ENCODE measurements at regions not wholly inside any gene's neighbourhood (a gene's known extent, or its start where the extent isn't known, plus 50 kb on each side); places are given as distances from the start of the nearest gene placed in this dataset.

DNA sequence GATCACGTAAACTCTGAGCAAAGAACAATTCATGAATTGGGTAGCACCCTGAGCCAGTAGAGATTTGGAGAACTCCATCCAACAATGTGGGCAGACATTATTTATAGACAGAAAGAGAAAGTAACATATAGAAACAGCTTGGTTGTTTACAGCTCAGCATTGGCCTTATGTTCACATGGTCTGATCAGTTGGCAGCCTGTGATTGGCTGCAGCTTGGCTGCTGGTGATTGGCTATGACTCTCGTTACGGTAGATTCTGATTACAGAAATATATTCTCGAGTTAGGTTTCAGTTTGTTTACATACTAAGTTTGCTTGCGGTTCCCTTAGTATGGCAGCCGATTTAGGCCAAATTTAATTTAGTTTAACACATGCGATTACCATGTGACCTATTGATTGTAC lies 663.4 kb downstream of the RAPGEF2 start (continued):
- TF ChIP-seq ZNF446 (CRISPR knock-in tag; IDR thresholded peaks at IDR 0.05): no peak
- no peak for TF ChIP-seq ZNF430 (CRISPR knock-in tag; IDR thresholded peaks at IDR 0.05)
- TF ChIP-seq NFATC3 (CRISPR knock-in tag; IDR thresholded peaks at IDR 0.05): no peak
- TF ChIP-seq NFYC (CRISPR knock-in tag; IDR thresholded peaks at IDR 0.05): peak; percentile 47
- TF ChIP-seq ZNF749 (CRISPR knock-in tag; IDR thresholded peaks at IDR 0.05; ENCODE audit: borderline replicate concordance): no peak
- TF ChIP-seq, protein P1, sequence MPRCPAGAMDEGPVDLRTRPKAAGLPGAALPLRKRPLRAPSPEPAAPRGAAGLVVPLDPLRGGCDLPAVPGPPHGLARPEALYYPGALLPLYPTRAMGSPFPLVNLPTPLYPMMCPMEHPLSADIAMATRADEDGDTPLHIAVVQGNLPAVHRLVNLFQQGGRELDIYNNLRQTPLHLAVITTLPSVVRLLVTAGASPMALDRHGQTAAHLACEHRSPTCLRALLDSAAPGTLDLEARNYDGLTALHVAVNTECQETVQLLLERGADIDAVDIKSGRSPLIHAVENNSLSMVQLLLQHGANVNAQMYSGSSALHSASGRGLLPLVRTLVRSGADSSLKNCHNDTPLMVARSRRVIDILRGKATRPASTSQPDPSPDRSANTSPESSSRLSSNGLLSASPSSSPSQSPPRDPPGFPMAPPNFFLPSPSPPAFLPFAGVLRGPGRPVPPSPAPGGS (CRISPR knock-in tag; IDR thresholded peaks at IDR 0.05): no peak
- TF ChIP-seq ZNF83 (CRISPR knock-in tag; IDR thresholded peaks at IDR 0.05; ENCODE audit: borderline replicate concordance): no peak
- no peak for TF ChIP-seq ZNF383 (CRISPR knock-in tag; IDR thresholded peaks at IDR 0.05; ENCODE audit: borderline replicate concordance)
- TF ChIP-seq, protein P2, sequence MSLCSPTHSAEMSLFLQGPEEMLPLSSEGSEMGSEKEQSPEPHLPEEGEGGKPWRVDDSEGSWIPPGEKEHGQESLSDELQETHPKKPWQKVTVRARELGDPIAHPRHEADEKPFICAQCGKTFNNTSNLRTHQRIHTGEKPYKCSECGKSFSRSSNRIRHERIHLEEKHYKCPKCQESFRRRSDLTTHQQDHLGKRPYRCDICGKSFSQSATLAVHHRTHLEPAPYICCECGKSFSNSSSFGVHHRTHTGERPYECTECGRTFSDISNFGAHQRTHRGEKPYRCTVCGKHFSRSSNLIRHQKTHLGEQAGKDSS (CRISPR knock-in tag; IDR thresholded peaks at IDR 0.05; ENCODE audit: borderline replicate concordance, low read depth): no peak
- TF ChIP-seq, protein P3, sequence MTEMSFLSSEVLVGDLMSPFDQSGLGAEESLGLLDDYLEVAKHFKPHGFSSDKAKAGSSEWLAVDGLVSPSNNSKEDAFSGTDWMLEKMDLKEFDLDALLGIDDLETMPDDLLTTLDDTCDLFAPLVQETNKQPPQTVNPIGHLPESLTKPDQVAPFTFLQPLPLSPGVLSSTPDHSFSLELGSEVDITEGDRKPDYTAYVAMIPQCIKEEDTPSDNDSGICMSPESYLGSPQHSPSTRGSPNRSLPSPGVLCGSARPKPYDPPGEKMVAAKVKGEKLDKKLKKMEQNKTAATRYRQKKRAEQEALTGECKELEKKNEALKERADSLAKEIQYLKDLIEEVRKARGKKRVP (CRISPR knock-in tag; IDR thresholded peaks at IDR 0.05): no peak
- no peak for TF ChIP-seq NAIF1 (CRISPR knock-in tag; IDR thresholded peaks at IDR 0.05; ENCODE audit: borderline replicate concordance)
- TF ChIP-seq ZNF879 (CRISPR knock-in tag; IDR thresholded peaks at IDR 0.05): no peak
- no peak for TF ChIP-seq ZNF451 (CRISPR knock-in tag; IDR thresholded peaks at IDR 0.05)
- TF ChIP-seq POLR2AphosphoS2 (IDR thresholded peaks at IDR 0.05; ENCODE audit: low read depth, low read length): no peak
- TF ChIP-seq FOXA3 (CRISPR knock-in tag; IDR thresholded peaks at IDR 0.05): peak; percentile 28; the same call in 1 of the 2 replicates
- no peak for TF ChIP-seq WIZ (CRISPR knock-in tag; IDR thresholded peaks at IDR 0.05)
- TF ChIP-seq NFYB (CRISPR knock-in tag; IDR thresholded peaks at IDR 0.05): peak; percentile 41; the same call in 1 of the 2 replicates
- no peak for TF ChIP-seq CENPT (CRISPR knock-in tag; IDR thresholded peaks at IDR 0.05; ENCODE audit: low read depth)
- TF ChIP-seq, protein P4, sequence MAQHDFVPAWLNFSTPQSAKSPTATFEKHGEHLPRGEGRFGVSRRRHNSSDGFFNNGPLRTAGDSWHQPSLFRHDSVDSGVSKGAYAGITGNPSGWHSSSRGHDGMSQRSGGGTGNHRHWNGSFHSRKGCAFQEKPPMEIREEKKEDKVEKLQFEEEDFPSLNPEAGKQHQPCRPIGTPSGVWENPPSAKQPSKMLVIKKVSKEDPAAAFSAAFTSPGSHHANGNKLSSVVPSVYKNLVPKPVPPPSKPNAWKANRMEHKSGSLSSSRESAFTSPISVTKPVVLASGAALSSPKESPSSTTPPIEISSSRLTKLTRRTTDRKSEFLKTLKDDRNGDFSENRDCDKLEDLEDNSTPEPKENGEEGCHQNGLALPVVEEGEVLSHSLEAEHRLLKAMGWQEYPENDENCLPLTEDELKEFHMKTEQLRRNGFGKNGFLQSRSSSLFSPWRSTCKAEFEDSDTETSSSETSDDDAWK (CRISPR knock-in tag; IDR thresholded peaks at IDR 0.05): no peak
- TF ChIP-seq, protein P5, sequence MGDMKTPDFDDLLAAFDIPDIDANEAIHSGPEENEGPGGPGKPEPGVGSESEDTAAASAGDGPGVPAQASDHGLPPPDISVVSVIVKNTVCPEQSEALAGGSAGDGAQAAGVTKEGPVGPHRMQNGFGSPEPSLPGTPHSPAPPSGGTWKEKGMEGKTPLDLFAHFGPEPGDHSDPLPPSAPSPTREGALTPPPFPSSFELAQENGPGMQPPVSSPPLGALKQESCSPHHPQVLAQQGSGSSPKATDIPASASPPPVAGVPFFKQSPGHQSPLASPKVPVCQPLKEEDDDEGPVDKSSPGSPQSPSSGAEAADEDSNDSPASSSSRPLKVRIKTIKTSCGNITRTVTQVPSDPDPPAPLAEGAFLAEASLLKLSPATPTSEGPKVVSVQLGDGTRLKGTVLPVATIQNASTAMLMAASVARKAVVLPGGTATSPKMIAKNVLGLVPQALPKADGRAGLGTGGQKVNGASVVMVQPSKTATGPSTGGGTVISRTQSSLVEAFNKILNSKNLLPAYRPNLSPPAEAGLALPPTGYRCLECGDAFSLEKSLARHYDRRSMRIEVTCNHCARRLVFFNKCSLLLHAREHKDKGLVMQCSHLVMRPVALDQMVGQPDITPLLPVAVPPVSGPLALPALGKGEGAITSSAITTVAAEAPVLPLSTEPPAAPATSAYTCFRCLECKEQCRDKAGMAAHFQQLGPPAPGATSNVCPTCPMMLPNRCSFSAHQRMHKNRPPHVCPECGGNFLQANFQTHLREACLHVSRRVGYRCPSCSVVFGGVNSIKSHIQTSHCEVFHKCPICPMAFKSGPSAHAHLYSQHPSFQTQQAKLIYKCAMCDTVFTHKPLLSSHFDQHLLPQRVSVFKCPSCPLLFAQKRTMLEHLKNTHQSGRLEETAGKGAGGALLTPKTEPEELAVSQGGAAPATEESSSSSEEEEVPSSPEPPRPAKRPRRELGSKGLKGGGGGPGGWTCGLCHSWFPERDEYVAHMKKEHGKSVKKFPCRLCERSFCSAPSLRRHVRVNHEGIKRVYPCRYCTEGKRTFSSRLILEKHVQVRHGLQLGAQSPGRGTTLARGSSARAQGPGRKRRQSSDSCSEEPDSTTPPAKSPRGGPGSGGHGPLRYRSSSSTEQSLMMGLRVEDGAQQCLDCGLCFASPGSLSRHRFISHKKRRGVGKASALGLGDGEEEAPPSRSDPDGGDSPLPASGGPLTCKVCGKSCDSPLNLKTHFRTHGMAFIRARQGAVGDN (CRISPR knock-in tag; IDR thresholded peaks at IDR 0.05): no peak
- TF ChIP-seq, protein P6, sequence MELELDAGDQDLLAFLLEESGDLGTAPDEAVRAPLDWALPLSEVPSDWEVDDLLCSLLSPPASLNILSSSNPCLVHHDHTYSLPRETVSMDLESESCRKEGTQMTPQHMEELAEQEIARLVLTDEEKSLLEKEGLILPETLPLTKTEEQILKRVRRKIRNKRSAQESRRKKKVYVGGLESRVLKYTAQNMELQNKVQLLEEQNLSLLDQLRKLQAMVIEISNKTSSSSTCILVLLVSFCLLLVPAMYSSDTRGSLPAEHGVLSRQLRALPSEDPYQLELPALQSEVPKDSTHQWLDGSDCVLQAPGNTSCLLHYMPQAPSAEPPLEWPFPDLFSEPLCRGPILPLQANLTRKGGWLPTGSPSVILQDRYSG (CRISPR knock-in tag; IDR thresholded peaks at IDR 0.05): no peak
- no peak for TF ChIP-seq ZNF235 (CRISPR knock-in tag; IDR thresholded peaks at IDR 0.05; ENCODE audit: borderline replicate concordance)
- no peak for TF ChIP-seq MTF1 (CRISPR knock-in tag; IDR thresholded peaks at IDR 0.05)
